ENCODE measurements at regions not wholly inside any gene's neighbourhood (a gene's known extent, or its start where the extent isn't known, plus 50 kb on each side); places are given as distances from the start of the nearest gene placed in this dataset.
A peak's percentile ranks its signal among the peaks of the same experiment; 100 is the strongest.

DNA sequence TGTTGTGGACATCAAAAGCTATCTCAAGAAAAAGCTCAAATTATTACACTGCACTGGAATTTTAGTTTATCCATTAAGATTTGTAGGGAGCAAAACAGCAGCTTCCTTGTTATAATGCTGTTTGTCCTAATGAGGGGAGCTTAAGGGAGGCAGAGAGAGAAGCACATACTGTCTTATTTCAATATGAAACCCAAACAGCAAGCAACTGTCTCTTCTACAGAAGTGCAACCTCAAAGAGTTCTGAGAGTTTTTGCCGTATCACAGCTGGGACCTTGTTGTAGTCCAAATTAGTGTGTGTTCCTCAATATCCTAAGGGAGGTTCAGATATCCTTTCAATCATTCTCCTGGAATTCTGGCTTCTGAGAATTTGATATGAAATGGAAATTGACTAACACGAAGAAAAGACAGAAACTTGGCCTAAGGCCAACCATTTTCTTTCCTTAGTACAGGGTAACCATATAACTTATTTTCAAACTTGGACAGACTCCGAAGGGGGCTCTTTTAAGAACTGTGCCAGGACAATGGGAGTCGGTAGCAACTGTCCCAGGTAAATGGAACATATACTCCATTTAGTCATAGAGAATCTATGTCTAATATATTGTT lies 149.3 kb upstream of the CCN2 start:
- no peak for DNase-seq (ENCODE audit: low read depth)

DNA sequence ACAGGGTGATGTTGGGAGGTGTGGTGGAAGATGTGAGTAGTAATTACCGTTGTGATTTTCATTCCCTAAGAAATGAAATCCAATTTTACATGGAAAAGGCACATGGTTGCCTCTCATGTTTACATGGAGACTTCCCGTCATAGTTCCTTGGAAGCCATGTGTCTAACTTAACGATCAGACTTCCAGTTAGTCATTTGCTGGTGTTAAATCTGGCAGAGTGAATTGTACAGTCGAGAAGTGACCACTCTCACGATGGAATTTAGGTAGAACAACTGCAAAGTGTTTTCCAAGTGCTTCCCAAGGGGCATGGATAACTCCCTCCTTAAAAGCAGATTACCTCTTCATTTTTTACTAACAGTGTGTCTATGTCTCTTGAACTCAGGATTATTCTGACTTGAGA lies 145.8 kb upstream of the CCN2 start:
- DNase-seq (ENCODE audit: low read depth), result no peak

DNA sequence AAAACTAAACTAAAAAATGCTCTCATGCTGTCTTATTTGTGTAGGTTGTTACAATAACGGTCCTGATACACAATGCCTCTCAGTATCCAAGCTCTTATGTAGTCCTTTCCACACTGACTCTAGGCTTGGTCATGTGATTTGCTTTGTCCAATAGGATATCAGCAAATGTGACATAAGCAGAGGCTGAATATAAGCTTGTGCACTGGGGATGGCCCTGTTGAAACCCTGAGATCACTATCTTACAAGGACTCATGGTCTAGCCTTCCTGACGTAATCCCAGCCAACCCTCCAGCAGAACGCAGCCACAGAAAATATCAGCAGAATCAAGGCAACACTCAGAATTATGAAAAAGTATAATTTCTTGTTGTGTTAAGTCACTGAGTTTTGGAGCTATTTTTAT lies 145.1 kb upstream of the CCN2 start:
- no peak for DNase-seq (ENCODE audit: low read depth)

DNA sequence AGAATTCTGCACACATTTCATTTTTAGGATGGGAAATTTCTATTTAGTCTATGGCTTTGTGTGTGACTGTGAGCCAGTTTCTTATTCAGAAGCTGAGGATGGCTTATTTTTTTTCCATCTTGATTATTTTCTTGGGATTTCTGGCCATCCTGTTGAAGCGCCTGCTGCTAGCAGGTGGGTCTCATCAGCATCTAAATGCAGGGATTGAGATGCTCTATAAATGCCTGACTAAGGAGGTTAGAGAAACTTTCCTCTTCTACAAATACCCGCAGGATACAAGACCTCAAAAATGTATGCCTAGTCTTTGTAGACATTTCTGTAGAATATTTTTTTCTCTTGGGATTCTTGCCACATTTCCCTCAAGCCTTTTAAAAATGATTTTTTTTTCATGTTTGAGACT lies 138.0 kb upstream of the CCN2 start:
- DNase-seq (ENCODE audit: low read depth), result no peak

DNA sequence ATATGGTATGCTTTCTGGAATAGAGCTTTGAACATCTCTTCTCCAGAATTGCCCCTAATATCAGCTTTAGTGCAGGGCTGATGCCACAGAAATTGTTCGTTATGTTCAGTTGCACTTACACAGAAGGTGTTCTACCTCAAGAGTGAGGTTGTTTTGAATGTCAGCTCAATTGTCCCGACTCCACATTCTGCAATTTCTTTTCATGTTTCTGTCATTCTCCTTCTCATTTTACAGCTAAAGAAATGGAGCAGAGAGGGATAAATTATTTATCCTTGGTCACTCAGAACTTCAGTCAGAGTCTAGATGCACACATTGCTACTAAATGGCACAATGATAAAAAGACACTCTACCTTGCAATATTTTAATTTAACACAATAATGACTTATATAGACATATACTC lies 137.0 kb upstream of the CCN2 start:
- no peak for DNase-seq (ENCODE audit: low read depth)

DNA sequence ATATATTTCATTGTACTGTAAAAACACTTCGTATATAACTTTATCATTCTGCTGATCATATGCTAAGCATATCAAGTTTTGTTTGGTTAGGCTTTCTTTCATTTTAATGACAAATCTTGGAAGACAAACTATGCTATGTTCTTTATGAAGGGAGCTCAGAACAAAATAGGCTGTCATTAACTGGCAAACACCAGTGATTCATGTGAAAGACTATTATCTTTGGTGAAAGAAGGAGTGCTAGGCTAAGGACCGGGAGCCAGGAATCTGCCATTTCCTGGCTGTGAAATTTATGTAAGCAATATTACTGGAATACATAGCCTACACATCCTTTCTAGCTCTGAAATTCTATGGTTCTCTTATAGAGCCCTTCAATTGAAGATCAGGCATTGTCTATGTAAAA lies 136.2 kb upstream of the CCN2 start:
- no peak for DNase-seq (ENCODE audit: low read depth)

DNA sequence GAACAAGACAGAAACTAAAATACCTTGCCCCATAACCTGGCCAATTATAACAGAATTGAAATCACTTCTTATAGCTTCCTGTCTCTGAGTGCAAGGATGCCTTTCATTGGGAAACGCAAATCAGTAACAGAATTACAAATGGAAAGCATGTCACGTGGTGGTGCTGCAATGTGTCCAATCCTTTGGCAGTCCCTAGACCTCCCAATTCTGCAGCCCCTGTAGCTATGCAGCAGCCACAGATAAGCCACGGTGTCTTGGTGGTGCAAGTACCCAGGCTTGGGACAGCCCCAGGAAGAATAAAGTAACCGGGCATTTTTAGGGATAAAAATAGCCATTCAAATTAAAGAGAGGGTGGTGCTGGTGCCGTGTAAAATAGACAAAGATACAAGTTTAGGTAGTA lies 134.6 kb upstream of the CCN2 start:
- no peak for DNase-seq (ENCODE audit: low read depth)

DNA sequence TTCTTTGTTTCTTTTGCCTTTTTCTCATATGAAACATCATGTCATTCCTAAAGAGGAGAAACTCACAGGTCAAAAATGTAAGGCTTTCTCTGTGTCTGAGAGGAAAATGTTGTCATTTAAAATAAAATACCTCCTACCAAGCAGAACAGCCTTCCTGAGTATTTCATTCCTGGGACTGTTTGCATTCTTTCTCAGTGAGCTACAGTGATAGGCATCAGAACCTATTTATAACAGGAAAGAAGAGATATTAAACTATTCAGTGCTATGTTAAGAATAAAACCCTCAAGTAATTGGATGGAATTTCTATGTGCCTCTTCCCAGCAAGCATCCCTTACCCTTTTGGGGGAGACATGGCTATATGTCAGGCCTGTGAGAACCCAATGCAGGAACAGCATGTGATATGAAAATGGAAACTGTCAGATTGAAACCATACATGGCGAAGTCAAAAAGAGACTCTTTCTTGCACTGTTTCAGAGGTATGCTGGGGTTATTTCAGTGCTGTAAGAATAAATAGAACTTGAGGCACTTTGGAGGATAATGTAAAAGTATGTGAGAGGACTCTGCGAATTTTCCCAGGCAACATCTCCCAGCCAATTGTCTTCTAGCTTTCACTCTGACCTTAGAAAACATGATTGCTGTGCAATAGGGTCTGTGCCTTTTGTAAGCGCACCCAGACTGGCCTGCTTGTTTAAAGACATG lies 133.8 kb upstream of the CCN2 start:
- no peak for DNase-seq (ENCODE audit: low read depth)

DNA sequence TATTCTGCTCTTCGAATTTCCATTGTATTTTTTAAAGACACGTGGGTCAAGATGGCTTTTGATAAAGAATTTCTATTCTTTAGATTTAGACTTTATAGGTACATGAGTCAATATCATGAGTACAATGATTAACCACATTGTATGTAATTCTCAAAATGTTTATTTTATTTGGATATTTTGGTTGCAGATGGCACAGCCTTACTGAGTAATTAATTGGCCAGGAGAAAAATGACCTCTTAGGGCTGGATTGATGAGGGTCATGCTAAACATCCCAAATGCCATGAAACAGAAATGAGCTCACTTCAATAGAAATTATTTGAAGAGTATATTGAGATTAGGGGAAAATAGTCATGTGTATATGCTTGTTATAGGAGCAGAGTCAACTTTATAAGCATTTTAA lies 131.2 kb upstream of the CCN2 start:
- no peak for DNase-seq (ENCODE audit: low read depth)

DNA sequence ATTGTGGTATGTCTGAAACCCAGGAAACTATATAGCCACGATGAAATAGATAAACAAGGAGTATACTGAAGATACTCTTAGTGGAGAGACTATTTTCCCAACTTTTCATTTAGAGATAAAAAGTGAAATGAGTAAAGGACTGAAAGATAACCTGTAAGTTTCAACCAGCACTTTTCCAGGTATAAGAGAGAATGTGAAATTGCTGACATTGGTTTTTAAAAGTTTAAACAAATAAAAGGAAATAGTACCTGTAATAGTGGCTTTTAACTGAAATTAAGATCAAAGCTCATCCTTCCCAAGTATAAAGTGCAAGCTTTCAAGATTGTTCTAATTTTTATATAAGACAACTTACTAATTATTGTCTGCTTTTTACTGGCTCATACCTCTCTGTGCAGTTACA lies 130.2 kb upstream of the CCN2 start:
- no peak for DNase-seq (ENCODE audit: low read depth)

DNA sequence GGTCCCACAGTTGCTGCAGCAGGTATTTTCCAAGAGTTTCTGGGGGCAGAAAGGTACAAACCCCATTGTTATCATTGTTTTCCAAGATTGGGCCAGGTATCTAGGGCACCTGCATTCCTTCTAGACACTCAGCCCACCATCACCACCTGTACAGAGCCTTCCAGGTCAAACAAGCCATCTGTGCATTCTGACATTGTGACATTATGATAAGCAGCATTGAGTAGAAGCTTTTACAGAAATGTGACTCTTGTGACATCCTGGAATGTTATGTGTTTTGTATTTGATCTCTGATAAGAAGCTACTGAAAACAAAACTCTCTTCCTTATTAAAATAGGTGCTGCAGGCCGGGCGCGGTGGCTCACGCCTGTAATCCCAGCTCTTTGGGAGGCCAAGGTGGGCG lies 128.1 kb upstream of the CCN2 start:
- no peak for DNase-seq (ENCODE audit: low read depth)

DNA sequence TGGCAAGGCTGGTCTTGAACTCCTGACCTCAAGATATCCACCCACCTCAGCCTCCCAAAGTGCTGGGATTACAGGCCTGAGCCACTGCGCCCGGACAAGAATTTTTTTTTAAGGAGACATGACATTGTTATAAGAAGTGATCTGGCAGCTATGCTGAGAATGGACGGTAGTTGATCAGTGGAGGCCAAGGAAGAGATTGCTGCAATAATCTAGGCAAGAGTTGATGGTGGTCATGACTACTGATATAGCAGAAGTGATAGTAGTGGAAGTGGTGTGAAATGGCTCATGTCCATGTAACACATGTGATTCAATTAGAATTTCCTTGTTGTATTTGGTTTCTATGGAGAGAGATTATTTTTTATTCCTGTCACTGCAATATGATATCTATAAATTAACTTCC lies 125.3 kb upstream of the CCN2 start:
- DNase-seq (ENCODE audit: low read depth), result no peak

DNA sequence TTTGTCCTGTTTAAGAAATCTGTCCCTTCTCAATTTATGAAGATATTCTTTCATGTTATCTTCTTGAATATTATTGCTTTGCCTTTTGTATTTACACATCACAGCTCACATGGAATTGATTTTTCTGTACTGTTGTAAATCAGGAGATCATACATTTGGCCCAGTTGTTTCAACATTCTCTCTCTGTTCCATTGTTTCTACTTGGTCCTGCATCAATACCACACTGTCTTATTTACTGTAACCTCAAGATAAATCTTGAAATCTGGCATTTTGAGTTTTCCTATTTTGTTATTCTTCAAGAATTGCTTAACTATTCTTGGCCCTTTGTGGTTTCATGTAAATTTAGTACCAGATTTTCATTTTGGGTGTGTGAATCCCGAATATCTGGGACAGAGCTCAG lies 121.7 kb upstream of the CCN2 start:
- no peak for DNase-seq (ENCODE audit: low read depth)

DNA sequence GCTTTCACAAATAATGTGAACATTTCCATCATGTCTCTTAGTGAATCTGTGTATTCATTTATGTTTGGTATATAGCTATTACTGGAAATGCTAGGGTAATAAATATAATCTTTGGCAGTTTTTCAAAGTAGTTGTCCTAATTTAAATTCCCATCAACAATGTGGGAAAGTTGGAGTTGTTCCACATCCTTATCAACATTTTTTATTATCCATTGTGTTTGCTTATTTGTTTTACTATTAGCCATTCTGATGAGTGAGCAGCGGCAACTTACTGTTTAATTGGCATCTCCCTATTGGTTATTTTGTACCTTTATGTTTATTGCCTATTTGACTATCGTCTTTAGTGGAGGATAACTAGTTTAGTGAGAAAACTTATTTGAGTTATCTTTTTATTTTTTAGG lies 121.1 kb upstream of the CCN2 start:
- DNase-seq (ENCODE audit: low read depth), result no peak

DNA sequence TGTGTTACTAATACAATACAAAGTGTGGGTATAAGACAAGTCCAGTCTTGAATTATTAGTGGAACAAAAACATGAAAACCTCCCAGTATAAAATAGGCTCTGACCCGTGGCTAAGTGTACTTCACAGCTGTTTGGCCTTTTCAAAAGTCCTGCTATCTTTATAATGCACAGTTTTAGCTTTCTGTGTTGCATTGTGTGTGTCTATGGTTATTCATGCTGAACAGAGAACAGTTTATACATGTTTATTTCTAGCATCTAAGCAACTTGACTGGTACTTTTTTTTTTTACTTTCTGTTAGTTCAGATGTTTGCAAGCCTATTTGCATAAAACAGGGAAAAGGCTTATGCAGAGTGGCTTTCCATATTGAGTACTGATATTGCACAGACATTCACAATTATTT lies 119.2 kb upstream of the CCN2 start:
- DNase-seq (ENCODE audit: low read depth), result no peak

DNA sequence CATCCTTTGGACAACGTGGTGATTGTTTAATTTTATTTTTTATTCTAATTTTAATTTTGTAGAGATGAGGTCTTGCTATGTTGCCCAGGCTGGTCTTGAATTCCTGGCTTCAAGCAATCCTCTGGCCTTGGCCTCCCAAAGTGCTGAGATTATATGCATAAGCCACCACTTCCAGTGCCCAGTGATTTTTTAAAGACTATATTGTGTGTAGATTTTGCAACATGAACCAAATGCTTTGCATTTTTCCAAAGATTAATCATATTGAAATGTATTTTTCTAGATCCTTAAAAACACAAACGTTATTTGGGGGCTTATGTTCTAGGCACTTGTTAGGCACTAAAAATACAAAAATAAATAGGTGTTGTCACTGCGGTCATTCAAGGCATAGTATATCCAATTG lies 117.6 kb upstream of the CCN2 start:
- no peak for DNase-seq (ENCODE audit: low read depth)

DNA sequence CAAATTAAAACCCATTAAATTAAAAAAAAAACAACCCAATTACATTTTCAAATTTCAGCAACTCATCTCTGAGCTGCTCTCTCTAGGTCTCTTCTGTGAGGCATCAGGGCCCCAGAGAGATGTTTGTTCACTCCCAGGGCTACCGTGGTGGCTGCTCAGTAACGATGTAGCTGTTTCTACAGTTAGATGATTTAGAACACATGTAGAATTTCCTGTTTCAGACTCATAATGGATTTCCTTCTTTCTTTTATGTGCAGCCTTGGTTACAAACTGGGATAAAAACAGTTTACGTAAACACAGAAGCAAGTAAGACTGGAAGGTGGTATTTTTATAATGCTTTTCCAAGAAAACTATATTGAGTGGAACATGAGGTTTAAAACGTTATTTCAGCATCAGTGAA lies 116.1 kb upstream of the CCN2 start:
- DNase-seq (ENCODE audit: low read depth), result no peak

DNA sequence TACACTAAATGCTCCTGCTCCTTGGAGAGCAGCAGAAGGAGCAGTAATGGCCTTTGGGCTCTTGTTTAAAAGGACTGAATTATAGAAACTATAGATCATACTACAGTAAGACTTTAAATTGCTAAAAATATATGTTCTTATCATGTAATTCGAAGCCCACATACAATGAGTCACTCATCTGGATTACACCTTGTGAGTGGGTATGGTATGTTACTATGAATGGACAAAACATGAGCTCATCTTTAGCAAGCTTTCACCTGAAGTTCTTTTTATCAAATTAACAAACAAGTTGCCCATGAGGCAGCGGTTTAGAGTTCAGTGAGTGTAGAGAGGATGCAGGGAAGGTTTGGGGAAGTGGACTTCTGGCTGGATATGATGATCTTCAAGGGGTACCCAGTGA lies 114.4 kb upstream of the CCN2 start:
- no peak for DNase-seq (ENCODE audit: low read depth)

DNA sequence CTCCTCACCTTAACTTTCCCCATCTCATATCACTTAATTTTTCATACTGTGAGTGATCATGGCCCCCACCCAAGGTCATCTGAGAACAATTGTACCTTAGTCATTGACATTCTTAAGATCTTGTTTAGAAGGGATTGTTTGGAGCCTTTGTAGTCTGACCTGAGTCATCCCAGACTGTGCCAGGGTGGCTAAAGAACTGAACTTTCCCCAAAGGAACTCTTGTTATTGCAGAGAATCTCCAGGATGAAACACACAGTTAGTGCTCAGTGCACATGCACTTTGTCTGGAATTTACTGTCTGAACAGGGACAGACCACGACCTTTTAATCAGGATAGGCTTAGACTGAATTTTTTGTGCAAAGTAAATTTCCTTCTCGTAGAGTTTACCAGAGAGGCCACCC lies 112.6 kb upstream of the CCN2 start:
- DNase-seq (ENCODE audit: low read depth), result no peak

DNA sequence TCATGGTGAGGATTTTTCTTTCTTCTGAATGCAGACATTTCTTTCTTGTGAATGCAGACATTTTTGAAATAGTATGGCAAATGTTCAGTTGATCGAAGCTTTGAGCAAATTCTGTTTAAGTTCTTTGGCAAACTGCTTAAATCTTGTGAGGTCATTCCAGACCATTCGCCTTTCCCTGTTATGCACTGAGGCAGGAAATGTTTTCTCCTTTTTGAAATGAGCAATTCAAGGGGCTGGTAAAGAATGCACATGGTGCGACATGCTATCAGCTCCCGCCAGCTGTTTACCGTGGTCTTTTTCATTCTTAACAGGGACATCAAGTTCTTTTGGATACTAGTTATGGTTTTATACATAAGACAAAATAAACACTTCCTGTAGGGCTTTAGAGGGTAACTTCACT lies 112.0 kb upstream of the CCN2 start:
- DNase-seq (ENCODE audit: low read depth), result no peak

DNA sequence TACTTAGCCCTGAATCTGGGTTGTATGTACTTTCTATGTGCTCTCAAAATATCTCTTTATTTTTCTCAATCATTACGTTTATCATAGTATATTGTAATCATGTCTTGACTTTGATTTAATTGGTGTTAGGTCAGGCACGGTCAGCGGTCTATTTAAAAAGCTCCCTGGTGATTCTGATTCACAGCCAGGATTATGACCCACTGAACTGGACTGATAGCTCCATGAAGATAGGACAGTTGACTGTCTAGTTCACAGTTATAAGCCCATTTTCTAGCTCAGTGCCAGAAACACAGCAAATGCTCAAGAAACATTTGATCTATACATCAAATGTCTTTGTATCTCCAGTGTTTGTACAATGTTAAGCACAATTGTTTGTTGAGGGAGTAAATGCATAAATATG lies 111.5 kb upstream of the CCN2 start:
- DNase-seq (ENCODE audit: low read depth), result no peak

DNA sequence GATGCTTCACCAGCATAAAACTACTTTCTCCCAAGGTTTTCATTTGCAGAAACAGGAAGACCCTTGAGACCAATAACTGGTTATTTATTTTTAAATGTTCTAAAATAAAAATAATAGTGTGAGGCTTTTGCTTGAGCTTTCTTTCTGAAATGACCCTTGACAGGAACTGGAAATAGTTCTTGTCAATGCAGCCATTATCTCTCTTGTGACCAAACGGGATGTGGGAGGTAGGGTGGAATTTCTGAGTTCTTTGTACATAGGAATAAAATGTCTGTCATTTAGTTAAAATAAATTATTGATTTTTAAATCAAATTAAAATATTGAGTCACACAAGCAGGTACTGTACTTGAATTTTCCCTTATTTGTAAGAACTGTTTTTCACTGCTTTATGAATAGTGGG lies 110.2 kb upstream of the CCN2 start:
- DNase-seq (ENCODE audit: low read depth), result no peak

DNA sequence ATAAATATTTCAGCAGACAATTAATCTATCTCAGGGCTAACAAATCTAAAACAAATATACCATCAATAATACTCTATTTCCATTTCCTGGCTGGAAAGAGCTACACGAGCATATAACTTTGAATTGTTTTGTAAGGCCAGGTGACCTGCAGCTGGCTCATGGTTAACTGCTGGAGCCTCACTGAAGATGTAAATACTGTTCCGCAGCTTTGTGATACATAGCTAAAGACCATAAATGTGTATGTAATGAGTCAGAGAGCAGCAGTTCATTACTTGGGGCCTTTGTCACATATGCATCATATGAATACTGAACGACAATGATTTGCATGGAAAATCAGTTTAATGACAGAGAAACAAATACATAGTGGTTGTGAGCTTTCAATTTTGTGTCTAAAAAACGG lies 109.4 kb upstream of the CCN2 start:
- no peak for DNase-seq (ENCODE audit: low read depth)

DNA sequence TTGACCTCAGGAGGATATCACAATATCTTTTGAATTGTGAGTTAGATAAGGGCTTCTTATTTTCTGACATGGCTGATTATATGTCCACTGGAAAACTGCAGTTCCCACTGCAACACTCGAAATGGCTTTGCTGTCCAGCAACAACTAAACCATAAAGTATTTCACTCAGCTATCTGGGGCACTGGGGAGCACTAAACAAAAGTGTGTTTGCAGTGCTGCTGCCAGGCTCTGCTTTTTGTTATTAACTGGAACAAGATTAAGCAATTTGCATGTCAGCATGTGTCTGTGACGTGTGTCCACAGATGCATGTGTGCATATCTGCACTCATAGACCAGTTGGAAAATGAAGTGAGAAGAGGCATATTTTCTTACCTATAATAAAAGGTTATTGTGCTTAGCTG lies 107.8 kb upstream of the CCN2 start:
- DNase-seq (ENCODE audit: low read depth), result peak; percentile 26

All from forelimb muscle (tissue), 1 donor.